ENCODE measurements at regions not wholly inside any gene's neighbourhood (a gene's known extent, or its start where the extent isn't known, plus 50 kb on each side); places are given as distances from the start of the nearest gene placed in this dataset.

DNA sequence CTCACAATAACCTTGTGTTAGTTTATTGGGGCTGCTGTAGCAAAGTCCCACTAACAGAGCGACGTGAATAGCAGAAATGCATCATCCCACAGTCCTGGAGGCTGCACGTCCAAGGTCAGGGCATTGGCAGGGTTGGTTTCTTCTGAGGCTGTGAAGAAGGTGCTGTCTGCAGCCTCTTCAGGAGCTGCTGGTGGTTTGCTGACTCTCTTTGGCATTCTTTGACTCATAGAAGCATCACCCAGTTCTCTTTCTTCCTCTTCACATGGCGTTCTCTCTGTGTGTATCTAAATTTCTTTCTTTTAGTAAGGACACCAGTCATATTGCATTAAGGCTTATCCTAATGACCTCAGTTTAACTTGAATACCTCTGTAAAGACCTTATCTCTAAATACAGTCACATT, 428.4 kb upstream of the KLF6 start:
- TF ChIP-seq, protein P1, sequence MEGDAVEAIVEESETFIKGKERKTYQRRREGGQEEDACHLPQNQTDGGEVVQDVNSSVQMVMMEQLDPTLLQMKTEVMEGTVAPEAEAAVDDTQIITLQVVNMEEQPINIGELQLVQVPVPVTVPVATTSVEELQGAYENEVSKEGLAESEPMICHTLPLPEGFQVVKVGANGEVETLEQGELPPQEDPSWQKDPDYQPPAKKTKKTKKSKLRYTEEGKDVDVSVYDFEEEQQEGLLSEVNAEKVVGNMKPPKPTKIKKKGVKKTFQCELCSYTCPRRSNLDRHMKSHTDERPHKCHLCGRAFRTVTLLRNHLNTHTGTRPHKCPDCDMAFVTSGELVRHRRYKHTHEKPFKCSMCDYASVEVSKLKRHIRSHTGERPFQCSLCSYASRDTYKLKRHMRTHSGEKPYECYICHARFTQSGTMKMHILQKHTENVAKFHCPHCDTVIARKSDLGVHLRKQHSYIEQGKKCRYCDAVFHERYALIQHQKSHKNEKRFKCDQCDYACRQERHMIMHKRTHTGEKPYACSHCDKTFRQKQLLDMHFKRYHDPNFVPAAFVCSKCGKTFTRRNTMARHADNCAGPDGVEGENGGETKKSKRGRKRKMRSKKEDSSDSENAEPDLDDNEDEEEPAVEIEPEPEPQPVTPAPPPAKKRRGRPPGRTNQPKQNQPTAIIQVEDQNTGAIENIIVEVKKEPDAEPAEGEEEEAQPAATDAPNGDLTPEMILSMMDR (tag by site-specific recombination; IDR thresholded peaks at IDR 0.05), result no peak
- TF ChIP-seq ZNF37A (tag by site-specific recombination; IDR thresholded peaks at IDR 0.05) (no peak), ZNF239 (tag by site-specific recombination; IDR thresholded peaks at IDR 0.05) (no peak)
